IPS-NIHi11 (cell line): ENCODE measurements at regions not wholly inside any gene's neighbourhood (a gene's known extent, or its start where the extent isn't known, plus 50 kb on each side); places are given as distances from the start of the nearest gene placed in this dataset.
A peak's percentile ranks its signal among the peaks of the same experiment; 100 is the strongest.

Experiments used
- DNase-seq: peaks from one replicate; pipeline ENCODE4 v3.0.0; 2012; ENCODE audit warnings: mixed read lengths, low spot score

- no peak for DNase-seq
Measured at GRCh38 chr2:64829525-64829924, 159.7 kb upstream of the SLC1A4 start.

DNA sequence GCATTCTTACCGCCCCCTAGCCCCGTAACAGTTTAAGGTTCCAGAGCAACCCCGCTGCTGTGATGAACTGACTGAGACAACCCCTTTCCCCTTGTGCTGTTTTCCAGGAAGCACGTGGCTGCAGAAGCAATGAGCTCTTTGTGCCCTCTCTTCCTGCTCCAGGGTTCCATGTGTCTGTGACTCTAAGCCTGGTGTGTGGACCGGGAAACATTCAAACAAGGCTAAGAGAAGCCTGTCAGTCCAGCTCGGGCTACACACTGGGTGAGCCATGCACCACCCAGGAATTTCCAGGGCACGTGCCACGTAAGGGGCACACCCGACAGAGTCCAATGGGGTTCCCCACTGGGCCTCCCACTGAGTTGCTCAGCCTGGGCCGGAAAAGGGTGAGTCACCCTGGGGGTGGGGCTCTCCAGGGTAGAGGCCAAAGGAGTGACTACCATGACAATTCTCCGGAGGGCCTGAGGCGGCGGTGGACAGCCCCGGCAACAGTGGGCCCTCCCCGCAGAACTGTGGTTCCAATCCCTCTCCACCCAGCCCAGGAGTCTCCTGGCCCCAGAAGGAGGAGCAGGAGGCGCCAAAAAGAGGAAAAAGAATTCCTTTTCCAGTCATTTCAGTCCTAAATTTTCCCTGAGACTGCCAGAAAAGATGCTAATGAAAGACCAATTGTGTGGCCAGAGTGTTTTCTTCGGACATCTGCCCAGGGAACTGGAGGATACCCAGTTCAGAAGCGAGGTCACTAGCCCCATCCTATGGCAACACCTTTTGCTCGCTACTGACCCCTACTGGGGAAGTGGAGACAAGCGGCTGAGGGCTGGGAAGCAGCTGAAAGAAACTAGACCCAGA, 157.8 kb upstream of the SLC1A4 start:
- peak; percentile 86 for DNase-seq

DNA sequence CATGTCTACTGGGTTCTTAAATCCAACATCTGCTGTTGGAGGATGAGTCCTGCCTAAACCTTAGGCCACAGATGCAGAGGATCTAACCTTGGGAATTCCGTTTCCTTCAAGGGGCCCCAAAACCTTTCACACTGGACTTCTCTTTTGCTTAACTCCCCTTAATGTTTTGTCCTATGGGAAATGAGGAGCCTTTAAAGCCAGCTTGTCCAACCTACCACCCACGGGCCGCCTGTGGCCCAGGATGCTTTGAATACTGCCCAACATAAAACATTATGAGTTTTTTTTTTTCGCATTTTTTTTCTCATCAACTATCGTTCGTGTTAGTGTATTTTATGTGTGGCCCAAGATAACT, 157.2 kb upstream of the SLC1A4 start:
- DNase-seq = no peak

DNA sequence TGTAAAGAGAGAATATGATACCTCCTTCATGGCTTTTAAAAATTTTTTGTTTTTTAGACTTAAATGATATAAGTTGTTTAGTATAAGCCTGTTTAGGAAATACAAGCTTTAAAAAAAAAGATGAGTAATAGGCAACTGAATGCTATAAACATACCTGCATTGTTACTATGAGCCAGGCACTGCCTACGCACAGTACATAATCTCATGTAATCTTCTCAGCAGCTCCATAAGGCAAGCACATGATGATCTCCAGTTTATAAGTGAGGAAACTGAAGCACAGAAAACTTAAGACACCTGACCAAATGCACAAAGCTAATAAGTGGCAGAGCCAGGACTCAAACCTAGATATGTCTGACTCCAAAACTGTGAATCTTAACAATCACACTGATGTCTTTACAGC, 156.3 kb upstream of the SLC1A4 start:
- no peak for DNase-seq

DNA sequence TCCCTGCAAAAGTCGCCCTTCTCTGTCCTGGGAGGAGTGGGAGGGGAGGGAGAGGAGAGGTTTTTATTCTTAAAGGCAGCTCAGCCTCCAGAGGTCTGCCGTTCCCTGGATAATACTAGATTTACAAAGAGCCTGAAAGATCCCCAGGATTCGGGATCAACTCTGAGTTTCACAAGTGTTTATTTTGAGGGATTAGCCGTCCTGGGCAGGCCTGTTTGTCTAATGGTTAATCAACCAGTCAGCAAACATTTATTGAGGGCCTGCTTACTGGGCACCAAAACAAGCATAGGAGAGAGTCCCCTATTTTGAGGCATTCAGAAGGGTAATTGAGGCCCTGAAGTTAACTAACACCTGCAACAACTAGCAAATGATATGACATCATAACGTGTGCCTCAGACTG, 152.6 kb upstream of the SLC1A4 start:
- DNase-seq = no peak

DNA sequence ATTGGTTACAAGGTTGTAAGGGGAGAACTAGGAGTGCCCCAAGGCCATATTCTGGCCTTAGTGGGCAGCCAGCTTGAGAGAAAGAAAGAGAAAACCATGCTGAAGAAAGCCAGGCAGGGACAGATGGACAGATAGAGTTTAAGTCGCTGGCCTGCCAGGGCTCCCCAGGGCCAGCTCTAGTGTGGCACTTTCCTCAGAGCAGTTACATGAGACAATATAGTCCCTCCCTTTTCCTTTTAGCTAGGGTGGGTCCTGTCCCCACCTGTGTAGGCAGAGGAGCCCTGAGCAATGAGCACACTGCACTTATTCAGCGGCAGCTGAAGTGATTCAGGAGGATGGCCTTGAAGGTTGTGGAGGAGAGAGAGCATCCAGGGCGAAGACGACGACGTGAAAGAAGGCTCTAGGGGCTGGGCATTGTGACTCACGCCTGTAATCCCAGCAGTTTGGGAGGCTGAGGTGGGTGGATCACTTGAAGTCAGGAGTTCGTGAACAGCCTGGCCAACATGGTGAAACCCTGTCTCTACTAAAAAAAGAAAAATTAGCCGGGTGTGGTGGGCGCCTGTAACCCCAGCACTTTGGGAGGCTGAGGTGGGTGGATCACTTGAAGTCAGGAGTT, 152.0 kb upstream of the SLC1A4 start:
- no peak for DNase-seq

GRCh38 chr2:64837925-64838641, 151.1 kb upstream of the SLC1A4 start:
- no peak for DNase-seq

DNA sequence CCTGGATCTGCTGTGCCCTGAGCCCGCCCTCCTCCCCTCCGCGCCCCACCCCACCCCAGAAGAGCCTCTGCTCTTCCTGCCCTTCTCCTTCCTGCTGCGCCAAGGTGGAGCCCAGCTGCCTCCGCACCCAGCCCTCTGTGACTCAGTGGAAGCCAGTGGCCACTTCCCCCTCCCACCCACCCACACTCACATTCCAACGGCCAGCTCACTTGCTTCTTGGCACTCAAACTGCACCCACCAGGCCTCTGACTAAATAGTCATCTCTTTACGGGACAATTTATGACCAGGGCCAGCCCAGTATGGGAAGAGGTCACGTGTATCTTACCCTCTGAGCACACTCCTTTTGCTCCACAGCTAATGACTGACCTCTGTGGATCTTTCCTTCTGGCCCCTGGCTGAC, 150.4 kb upstream of the SLC1A4 start:
- DNase-seq = peak; percentile 27

DNA sequence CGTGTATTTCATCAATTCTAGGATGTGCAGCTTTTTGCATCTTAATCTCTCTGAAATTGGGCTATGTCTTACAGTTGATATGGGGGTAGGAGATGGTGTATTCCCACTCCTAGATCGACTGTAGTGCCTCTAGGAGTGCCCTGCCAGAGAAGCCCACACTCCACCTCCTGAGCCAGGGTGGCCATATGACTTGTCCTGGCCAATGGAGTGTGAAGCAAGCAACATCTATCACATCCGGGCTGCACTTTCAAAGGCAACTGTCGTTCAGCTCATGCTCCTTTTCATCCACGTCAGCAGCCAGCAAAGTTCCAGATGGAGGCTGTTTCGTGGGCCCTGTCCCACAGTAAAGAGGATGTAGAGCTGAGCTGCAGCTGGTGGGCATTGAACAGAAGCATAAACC, 149.4 kb upstream of the SLC1A4 start:
- DNase-seq = no peak

DNA sequence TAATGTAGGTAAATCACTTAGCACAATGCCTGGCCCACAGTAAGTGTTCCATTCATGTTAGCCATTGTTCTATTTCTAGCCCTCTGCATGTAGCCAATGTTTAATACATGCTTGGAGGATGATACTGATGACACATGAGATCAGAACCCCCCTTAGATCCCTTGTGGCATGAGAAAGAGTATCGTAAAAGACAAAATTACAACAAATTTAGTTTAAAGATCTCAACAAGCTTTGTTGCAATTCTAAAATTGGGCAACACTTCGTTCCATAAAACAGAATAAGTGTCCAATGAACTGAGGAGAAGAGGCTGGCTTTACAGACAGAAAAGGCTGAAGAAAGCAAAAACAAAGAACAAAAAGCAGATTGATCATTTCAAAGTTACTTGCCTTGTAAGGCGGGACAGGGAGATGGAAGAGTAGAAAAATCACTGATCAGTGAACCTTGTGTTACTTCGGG, 148.7 kb upstream of the SLC1A4 start:
- no peak for DNase-seq

DNA sequence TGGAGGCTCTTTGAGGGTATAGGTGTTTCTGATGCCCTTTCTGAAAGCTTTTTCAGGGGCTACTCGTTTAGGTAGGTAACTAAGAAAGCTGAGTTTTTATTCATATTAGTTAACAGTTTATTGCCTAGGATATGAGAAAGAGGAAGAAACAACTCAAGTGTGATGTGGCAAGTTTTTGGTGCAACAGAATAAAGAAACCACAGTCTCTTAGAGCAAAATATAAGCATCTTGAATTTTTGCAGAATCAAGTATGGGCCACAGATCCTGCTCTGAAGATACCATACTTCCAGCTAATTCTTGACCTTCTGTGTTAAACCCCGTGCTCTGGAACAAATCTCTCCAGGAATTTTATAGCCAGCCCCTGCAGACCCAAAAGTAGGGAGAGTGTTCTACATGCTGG, 147.7 kb upstream of the SLC1A4 start:
- no peak for DNase-seq

GRCh38 chr2:64842030-64842429, 147.2 kb upstream of the SLC1A4 start:
- DNase-seq = no peak

- DNase-seq = no peak
Measured at GRCh38 chr2:64844087-64844486, 145.1 kb upstream of the SLC1A4 start.

DNA sequence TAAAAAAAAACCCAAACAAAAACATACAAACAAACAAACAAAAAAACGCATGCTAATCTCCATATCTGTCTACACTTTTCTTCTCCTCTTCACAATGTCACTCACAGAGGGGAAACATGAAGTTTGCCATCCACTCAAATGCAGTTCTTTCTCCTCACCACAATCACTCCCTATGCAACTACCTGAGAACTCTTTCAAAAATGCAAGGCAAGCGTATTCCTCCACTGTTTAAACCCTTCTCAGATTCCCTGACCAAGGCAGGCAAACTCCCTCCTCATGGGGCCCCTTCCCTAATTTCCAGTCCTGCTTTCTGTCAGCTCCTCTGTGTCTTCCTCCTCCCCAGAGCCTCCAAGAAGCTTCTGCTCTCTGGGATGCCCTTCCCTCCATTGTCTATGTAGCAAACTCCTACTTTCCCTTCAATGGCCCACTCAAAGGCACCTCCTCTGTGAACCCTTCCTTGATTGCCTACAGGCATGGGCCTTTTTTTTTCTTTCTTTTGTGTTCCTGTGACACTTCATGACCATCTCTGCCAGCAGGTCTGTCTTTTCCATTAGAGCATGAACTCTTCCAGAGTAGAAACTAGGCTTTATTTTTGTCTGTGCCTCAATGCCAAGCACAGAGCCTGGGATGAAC, 143.8 kb upstream of the SLC1A4 start:
- no peak for DNase-seq

- DNase-seq = no peak
Measured at GRCh38 chr2:64846177-64846576, 143.0 kb upstream of the SLC1A4 start.

- DNase-seq = no peak
Measured at GRCh38 chr2:64847930-64848329, 141.3 kb upstream of the SLC1A4 start.

- DNase-seq = no peak
Measured at GRCh38 chr2:64848363-64848762, 140.8 kb upstream of the SLC1A4 start.

GRCh38 chr2:64848945-64849344, 140.3 kb upstream of the SLC1A4 start:
- DNase-seq = no peak

DNA sequence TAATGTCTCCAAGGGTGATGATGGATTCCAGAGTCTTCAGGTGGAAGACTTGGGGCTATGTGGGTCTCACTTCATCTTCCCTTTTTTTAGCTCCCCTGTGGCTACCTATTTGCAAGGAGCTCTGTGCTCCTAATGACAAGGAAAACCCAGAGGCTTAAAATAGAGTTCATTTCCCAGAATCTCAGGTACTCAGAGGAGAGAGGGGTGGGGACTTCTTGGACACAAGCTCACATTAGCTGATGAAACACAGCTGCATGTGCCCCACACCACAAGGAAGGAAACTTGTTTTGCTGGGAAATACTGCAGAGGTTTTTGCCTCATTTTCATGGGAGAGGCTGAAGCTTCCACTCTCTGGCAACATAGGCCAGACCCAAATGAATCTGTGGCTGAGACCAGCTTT, 138.6 kb upstream of the SLC1A4 start:
- no peak for DNase-seq

GRCh38 chr2:64852771-64853241, 136.4 kb upstream of the SLC1A4 start:
- DNase-seq = no peak

GRCh38 chr2:64853306-64853705, 135.9 kb upstream of the SLC1A4 start:
- no peak for DNase-seq

DNA sequence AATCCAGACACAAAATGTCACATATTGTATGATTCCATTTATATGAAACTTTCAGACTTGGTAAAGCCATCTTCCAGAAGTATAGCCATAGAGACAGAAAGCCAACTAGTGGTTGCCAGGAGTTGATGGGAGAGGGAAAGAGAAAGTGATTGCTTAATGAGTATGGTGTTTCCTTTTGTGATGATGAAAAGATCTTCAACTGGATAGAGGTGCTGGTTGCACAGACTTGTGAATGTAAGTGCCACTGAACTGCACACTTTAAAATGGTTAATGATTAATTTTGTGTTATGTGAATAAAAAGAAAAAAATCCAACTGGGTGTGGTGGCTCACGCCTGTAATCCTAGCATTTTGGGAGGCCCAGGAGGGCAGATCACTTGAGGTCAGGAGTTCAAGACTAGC, 135.3 kb upstream of the SLC1A4 start:
- no peak for DNase-seq
